ENCODE measurements at regions not wholly inside any gene's neighbourhood (a gene's known extent, or its start where the extent isn't known, plus 50 kb on each side); places are given as distances from the start of the nearest gene placed in this dataset.

DNA sequence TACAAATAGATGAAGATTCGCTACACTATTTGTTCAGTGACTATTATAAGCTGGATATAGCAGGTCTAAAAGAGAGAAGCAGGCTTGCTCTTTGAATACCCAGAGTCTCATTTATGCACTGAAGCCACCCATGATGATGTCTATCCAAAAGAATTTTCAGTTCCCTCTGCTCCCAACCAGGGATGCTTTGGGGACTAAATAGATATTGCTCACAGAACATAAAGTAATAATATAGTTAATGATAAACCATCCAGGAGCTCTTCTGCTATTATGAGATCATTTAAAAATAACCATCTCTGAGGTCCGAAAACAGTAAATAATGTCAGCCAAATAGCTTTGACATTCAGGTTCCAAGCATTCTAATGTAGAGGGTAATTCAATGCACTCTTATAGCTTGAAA is 875.4 kb downstream of the SORCS3 start:
- no peak for DNase-seq

DNA sequence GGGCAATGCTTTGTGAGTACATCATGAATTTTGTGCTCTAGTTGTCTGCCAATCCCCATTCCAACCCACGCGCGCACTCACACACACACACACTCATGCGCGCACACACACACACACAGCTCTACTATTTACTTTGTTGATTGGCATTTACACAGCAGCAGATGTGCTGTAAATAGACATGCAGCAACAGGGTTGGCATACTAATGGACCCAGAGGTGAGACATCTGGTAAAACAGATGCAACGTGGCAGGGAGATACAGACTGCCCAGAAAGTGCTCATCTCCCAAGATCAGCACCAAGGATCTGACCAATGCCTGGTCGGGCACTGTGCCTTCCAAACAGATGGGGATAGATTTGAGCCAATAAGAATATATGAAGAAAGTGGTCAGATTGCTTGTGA is 873.0 kb downstream of the SORCS3 start:
- DNase-seq, result no peak

DNA sequence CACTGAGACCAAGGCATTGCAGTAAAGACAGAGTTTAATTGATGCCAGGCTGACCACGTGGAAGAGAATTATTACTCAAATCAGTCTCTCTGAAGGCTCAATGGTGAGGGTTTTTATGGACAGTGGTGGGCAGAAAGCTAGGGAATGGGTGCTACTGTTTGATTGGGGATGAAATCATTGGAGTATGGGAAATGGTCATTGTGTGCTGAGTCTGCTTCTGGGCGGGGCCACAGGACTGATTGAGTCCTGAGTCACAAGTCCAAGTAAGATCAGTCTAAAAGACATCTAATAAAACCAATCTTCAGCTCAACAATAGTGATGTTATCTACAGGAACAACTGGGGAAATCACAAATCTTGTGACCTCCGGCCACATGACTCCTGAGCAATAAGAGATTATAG is 868.4 kb downstream of the SORCS3 start:
- no peak for DNase-seq

DNA sequence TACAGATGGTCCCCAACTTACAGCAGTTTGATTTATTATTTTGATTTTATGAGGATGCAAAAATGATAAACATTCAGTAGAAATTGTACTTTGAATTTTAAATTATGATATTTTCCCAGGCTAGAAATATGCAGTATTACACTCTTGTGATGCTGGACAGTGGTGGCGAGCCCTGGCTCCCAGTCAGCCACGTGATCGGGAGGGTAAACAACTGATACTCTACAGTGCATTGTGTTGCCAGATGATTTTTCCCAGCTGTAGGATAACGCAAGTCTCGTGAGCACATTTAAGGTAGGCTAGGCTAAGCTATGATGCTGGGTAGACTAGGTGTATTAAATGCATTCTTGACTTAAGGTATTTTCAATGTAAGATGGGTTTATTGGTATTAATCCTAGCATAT is 865.2 kb downstream of the SORCS3 start:
- DNase-seq, result no peak

DNA sequence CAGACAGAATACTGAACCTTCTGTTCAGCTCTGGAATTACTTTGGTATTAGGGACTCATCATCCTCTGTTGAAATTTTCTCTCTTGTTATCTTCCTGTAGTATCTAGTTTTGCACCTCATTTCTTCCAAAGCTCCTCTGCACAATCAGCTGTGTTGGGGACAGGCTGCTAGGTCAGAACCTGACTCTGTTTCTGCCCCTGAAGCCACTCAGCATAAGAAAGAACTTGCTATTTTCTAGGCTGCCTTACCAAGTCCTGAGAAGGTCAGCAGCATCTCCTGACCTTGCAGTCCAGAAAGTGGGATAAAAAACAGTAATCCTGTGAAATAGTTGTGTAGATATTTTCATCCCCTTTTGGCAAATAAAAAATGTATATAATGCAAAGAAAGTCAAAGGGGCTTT is 862.6 kb downstream of the SORCS3 start:
- DNase-seq, result no peak

DNA sequence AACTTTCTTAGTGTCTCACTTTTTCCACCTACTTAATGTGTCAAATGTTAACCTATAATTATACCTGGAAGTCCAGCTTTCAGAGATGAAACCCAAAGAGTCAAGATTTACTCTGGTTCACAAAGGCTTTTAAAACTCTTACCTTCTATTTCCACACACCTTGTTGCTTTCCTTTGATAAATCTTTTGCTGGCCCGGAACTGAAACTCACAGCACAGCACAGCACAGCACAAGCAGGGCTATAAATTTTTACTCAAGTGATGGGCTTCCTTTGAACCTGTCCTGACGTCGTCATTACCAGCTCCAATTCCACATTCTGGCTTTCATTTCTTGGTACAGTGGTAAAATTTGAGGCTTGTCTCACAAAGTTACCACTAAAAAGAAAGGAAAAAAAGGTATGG is 861.0 kb downstream of the SORCS3 start:
- DNase-seq, result no peak

DNA sequence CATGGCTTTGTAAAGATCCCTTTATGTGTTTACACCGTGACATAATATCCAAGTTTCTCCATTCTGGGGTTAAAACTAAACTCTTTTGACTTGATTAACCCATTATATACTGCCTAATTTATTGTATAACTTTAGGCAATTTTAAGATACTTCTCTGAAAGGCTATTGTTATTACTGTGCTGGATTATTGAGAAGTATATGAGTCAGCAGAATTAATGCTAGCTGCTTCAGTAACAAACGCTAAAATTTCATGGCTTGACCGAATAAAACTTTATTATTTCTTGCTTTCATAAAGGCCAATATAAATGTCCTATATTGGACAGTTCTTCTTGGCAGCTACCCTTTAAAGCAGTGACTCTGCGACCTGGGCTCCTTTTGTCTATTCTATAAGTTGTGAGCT is 853.9 kb downstream of the SORCS3 start:
- no peak for DNase-seq

DNA sequence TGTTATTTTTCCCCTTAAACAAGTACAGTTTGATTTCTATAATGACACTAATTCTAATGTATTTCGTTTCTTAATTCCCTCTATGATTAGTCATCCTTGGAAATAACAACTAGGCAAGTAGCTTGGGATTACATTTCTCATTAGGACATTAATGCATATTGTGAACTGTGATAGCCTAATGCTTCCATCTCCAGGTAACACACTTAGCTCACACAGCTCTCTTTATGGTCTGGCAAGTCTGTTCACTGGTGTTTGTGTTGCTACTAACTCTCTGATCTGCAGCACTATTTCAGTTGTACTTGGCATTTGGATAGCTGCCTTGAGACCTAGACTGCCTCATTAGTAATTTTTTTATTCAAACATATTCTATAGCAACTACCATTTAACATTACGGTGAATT is 853.2 kb downstream of the SORCS3 start:
- no peak for DNase-seq

DNA sequence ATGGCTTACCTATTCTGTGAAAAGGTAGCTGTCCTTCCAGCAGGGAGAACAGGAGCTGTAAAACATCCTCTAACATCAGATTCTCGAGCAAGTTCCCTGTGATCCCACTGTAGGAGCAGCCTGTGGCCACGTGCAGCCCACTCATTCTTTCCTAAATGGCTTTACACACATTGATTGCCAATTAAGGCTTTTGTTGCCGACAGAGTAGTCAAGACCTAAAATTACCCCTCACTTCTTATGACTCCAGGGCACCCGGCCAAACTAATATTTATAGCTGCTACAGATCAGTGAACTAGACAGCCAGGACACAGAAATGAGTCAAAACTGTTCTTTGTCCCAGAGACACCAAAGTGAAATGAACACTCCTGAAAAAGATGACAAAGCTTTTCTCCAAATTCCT is 832.1 kb downstream of the SORCS3 start:
- no peak for DNase-seq

DNA sequence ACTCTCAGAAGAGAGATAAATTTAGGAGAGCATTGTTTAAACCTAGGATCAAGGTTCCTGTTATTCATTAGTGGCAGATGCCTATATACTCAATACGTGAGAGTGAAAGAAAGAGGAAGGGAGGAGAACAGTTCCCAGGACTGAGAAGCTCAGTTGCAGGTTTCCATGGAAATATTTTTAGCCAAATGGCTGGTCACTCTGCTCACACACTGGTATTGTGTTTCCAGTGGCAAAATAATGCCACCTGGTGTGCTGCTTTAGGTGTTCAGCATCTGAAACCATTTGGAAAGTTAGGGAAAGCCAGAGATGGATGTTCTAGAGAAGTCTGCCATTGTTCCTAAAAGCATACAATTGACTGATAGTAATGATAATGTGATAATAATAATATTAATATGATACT is 827.7 kb downstream of the SORCS3 start:
- DNase-seq, result no peak

DNA sequence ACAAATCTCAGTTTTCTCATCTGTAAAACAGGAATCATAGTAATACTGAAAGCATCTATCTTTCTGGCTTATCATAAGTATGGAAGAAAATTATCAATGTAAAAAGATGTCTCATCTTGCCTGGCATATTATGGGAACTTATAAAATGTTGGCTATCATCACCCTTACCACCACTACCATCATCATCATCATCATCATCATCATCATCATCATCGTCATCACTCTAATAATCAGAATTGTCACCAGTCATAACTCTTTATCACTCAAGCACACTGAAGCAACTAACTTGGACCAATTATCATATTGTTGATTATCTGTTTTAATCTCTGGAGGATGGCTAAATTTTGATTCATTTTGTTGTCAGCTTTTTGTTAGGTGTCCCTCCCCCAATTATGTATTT is 825.4 kb downstream of the SORCS3 start:
- no peak for DNase-seq

DNA sequence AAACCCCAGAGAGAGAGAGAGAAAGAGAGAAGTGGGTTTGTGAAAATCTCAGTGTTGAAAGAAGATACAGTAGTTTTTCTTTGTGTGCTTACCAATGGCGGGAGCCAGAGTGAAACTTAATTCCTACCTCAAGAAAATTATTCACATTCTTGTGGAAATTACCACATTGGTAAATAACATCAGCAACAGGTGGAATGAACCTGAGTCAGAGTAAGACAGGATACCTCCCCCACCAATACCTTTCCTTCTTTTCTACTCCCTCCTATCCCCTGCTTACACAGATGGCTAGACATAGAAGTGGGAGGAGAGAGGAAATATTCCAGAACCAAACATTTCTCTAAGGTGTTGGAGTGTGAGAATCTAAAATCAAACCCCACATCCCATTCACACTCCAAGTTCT is 793.9 kb downstream of the SORCS3 start:
- no peak for DNase-seq

DNA sequence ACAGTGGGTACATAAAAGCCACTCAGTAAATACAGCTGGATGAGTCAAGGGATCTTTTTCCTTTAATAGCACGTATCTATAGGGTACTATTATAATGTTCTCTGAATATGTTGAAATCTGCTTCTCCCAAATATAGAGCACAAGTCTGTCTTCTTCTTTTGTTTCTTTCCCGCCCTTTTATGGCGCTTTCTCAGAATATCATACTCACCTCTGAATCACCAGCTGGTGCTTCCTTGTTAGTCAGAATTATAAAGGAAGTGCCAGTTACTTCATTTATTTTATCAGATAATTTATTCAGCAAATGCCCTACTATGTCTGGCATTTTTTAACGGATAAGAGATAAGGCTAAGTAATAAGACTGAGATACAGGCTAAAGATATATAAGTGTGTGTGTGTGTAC is 772.9 kb downstream of the SORCS3 start:
- DNase-seq, result no peak

DNA sequence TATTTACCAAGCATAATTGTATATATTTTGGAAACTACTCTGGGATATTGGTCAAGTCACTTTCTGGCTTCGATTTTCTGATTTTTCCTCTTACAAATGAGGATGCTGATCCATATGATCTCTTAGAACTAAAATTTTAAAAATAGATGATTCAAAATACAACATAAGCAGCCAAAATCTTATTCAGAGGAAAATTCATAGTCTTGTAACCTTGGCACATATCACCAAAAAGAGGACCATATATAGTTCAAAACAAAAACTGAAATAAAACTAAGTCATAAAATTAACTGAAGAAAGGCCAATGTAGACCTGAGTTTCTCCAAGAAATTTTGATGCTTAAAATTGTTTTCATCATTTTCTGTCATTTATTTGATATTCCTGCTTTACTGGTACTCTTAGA is 768.3 kb downstream of the SORCS3 start:
- DNase-seq, result no peak

DNA sequence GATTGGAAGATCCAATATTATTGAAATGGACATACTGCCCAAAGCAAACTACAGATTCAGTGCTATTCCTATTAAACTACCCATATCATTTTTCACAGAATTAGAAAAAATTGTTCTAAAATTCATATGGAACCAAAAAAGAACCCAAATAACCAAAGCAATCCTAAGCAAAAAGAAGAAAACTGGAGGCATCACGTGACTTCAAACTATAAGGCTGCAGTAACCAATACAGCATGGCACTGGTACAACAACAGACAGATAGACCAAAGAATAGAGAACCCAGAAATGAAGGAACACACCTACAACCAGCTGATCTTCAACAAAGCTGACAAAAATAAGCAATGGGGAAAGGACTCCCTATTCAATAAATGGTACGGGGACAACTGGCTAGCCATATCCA is 765.4 kb downstream of the SORCS3 start:
- DNase-seq, result no peak

DNA sequence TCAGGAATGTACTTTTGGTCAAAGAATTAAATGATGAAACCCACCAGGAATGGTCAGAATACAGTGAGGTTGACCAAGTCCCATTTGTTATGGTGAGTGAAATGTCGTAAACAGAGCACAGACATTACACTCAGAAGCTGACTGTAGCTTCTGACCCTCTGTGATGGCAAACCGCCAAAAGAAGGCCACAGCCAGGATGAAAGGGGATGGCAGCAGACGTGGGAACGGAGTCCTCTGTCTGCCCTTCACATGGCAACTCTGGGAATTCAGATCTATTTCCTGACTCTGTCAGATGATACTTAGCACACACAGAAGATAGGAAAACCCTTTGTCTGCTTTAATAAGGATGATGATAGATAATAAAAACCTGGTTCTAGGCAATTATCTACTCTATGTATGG is 757.1 kb downstream of the SORCS3 start:
- DNase-seq, result no peak

DNA sequence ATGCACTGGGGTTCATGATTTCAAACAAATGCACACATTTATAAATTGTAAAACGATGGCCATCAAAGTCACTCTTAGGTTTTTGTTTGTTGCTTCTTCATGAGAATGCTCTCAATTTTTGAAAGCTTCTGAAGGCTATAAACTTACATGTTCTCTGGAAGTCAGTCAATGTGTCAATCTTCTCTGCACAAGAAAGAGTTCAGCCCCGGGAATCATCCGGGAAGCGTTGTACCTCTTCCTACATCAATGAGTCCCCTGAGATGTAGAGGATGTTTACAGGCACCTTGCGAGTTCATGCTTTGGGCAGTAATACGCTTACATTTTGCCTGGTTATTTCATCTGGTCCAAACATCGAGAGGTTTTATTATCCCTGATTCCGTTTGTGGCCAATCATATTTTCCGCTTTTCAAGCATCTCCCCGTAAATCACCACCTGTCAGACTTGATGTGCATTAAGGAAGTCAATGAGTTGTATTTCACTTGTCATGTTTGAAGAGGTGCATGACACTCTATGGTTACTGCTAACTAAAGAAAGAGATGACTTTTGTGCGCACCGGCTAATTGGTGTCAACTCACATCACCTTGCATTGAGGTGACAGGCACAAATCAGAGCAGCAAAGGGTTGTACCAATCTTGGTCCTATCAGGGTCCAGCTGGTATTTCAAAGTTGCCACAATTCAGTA is 750.7 kb downstream of the SORCS3 start:
- no peak for DNase-seq

DNA sequence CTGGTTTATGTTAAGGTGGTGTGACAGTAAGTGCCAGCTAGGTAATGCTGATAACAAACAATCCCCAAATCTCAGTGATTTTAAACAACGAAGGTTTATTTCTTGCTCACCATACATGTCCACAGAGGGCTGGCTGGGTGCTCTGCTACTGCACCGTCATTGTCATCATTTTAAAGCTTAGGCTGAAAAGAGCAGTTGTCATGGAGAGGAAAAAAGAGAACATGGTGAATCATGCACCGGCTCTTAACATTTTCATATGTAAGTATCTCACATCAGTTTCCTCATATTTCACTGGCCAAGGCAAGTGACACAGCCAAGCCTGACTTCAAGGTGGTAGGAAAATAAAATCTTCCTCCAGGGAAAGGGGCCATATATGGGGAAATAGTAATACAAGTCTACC is 746.9 kb downstream of the SORCS3 start:
- DNase-seq, result no peak

DNA sequence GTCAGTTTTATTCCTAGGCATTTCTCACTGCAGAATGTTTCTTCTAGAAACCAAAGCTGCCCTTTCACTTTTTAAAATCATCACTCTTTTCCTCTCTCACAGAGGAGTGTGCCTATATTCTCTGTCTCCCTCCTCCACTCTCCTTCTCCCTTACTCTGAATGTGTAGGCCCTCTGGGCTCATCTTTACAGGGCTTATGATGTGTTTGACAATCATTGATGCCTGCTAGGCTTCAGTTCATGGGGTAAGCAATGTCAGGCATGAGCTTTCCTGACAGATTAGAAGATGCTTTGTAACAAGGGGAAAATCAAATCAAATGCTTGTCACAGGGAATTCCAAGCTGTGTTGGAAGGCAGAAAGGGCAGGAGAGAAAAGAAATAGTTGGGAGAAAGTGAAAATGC is 742.9 kb downstream of the SORCS3 start:
- DNase-seq, result no peak

DNA sequence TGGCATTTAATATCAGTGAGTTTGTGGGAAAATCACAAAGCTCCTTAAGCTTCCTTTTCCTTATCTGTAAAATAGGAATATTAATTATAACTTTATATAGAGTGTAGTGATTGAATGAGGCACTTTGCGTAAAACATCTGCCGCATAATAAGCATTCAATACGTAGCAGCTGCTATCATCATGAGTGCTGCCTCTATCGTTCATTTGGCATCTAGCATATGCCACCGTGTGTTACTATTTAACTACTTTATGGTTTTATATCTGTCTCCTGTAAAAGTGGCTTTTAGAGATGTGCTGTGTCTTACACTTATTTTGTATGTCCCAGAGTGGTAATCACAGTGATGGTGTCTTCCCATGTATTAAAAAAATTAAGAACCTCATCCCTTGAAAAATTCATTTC is 729.6 kb downstream of the SORCS3 start:
- DNase-seq, result no peak

DNA sequence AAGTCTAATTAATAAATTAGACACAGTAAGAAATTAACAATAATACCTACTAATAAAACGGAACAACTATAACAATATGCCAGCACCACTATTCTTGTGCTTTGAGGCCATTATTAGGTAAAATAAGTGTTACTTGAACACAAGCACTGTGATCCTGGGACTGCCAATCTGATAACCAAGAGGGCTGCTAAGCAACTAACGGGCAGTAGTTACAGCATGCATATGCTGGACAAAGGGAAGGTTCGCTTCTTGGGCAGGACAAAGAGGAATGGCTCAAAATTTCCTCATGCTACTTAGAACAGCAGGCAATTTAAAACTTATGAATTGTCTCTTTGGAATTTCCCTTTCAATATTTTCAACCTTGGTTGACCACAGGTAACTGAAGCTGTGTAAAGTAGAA is 718.6 kb downstream of the SORCS3 start:
- no peak for DNase-seq

DNA sequence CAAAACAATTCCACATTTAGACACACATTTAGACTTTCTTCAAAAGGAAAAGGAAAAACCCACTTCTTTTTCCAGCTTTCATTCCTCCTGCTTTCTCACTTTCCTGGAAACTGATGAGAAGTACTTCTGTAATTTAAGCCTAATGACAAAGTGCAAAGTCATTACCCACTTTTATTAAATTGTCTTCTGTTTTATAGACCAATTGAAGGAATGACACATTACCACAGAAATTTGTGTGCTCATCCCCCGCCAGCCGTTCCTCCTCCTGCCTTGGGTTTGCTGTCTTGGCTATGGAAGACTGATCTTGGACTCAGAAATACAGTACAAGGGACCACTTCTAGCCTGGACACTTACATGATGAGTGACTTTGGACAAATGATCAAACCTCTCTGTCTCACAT is 717.8 kb downstream of the SORCS3 start:
- DNase-seq, result no peak

DNA sequence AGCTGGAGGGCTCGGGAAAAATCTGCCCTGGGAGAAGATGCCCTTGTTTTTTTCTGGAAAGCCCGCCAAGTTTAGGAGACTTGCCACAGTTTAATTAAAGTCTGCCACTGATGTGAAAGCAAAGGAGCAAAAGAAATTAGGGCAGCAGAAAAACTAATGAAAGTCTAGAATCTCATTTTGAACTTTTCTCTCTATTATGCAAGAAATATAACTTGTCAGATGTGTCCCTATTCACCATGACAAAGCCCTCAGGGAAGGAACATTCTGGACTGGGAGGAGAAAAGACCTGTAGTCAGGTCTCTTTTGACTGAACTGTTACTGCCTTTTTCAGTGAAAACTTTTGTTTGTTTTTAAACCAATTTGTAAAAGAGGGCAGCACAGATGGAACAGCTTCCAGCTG is 715.5 kb downstream of the SORCS3 start:
- no peak for DNase-seq

DNA sequence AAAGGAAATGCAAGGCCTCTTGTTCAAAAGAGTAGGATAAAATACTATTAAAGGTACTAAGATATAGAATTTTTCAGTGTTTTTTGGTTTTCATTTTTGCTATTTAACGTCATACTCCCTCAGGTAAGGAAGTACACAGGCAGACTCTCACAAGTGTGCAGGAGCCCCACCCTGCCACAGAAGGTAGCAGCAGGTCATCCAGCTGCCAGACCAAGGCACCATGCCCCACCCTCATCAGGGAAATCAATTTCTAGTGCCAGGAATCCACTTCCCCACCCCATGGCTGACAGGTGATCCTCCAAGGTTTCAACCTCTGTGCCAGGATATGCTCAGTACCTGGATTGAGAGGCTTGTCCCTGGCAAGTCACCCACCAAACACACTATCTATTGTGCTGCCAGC is 712.9 kb downstream of the SORCS3 start:
- DNase-seq, result no peak

DNA sequence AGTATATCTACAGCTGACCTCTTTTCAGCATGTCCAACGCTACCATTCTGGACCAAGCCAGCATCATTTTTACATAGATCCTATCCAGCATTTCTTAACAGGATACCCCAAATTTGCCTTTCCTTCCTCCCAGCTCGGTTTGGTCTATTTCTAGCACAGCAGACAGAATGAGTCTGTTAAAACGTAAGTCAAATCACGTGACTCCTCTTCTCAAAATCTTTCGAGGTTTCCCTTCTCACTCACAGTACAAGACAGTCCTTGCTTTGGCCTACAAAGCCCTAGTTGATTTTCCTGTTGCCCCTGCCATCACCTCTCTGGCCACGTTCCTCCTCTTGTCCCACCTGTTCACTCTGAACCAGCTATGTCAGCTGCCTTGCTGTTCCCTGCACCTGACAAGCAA is 711.7 kb downstream of the SORCS3 start:
- no peak for DNase-seq

DNA sequence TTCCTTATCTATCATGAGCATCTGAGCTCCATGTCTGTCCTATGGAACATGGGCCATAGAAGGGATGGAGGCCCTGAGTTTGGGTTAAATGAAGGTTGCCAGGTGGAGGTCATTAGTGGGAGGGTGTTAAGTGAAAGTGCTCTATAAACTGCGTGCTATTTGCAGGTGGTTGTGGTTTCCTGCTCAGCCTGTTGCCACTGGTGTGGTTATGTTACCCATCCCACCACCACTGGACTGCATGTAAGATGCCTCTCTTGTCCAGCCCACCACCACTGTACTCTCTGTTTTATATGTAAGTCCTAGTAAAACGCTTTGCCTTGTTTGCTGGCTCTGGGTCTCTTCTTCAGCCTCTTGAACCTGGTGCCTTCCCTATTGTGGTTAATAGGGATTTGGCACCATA is 711.2 kb downstream of the SORCS3 start:
- no peak for DNase-seq

Data from fibroblast of skin of back (primary cell).